GM12878 (cell line): ENCODE measurements at regions not wholly inside any gene's neighbourhood (a gene's known extent, or its start where the extent isn't known, plus 50 kb on each side); places are given as distances from the start of the nearest gene placed in this dataset. TPM values are rescaled to one million over a fixed set of nuclear protein-coding genes. Genes with fewer than 3 reads are reported as not detected.

Experiments used
- ATAC-seq: fragments of 200-7000 bp; cut with Tn5 transposase; 3 replicates; pipeline ENCODE4 v1.9.1; 2020; ENCODE audit warnings: mild to moderate bottlenecking, moderate library complexity
- BruUV-seq: library from RNA; stranded (reverse); fragments of 400-500 nt; replicated peaks from 2 replicates; lab custom pipeline; 2021; lab: Mats Ljungman, UMichigan
- CTCF ChIA-PET: fragments of 300-600 bp; sonication (Branson Sonifier 250); formaldehyde crosslinking; extraction: SDS; loops from one replicate; lab custom pipeline; 2021; ENCODE audit warnings: inconsistent platforms; lab: Yijun Ruan, JAX
- POLR2A ChIA-PET: fragments of 350-600 bp; formaldehyde crosslinking; extraction: SDS; loops from one replicate; lab custom pipeline; 2021; ENCODE audit warnings: inconsistent platforms; lab: Charles Lee
- RAD21 ChIA-PET: fragments of 300-600 bp; sonication (Branson Sonifier 250); formaldehyde crosslinking; loops from one replicate; lab custom pipeline; 2023; ENCODE audit warnings: antibody characterized with exemption; ENCODE audit not compliant: unreplicated experiment; lab: Charles Lee
- SMC1A ChIA-PET: fragments of 300-600 bp; sonication (Branson Sonifier 250); formaldehyde crosslinking; loops from one replicate; lab custom pipeline; 2023; ENCODE audit not compliant: unreplicated experiment, uncharacterized antibody; lab: Charles Lee
- DNase-seq: peaks from one replicate; pipeline ENCODE4 v3.0.0-alpha.2; 2011; ENCODE audit warnings: low read depth, low spot score
- FAIRE-seq: peaks from 3 replicates; lab custom pipeline; 2011; peaks lifted over from hg19 to GRCh38; lab: Jason Lieb, UNC
- H2AFZ ChIP-seq: 2 replicates; pipeline ENCODE4 v1.6.0; 2011; ENCODE audit warnings: low read depth, low read length, control low read depth; ENCODE audit not compliant: control insufficient read depth
- H3K27ac ChIP-seq: 2 replicates; pipeline ENCODE4 v1.5.1; 2011; ENCODE audit warnings: control low read depth; ENCODE audit not compliant: control insufficient read depth, insufficient read depth
- H3K27me3 ChIP-seq, 2 experiments: replicated peaks in 1 of 2; 2 replicates each; pipeline versions ENCODE4 v1.6.0 to v1.6.1; 2011; ENCODE audit warnings: low read length in 1 of 2; ENCODE audit not compliant: control insufficient read depth in 2 of 2, insufficient read depth in 2 of 2
- H3K36me3 ChIP-seq, 2 experiments: 2 replicates each; pipeline ENCODE4 v1.5.1; 2011; ENCODE audit warnings: low read length in 1 of 2; ENCODE audit not compliant: control insufficient read depth in 2 of 2, insufficient read depth in 2 of 2
- H3K4me1 ChIP-seq: 2 replicates; pipeline ENCODE4 v1.6.1; 2011; ENCODE audit warnings: mild to moderate bottlenecking, low read length, moderate library complexity, mixed read lengths; ENCODE audit not compliant: control insufficient read depth, insufficient read depth
- H3K4me2 ChIP-seq: 2 replicates; pipeline ENCODE4 v1.6.0; 2011; ENCODE audit warnings: control low read depth; ENCODE audit not compliant: control insufficient read depth, insufficient read depth
- H3K4me3 ChIP-seq: fragments of 200-600 bp; sonication (generic); 2 replicates; pipeline ENCODE4 v1.5.1; 2016
- H3K79me2 ChIP-seq: 2 replicates; pipeline ENCODE4 v1.6.0; 2011; ENCODE audit warnings: low read length; ENCODE audit not compliant: control insufficient read depth, insufficient read depth
- H3K9ac ChIP-seq: 2 replicates; pipeline ENCODE4 v1.8.0; 2011; ENCODE audit warnings: low read length, control low read depth, mixed read lengths; ENCODE audit not compliant: control insufficient read depth, insufficient read depth
- H3K9me3 ChIP-seq: replicated peaks from 3 replicates; pipeline ENCODE4 v1.5.1; 2011; ENCODE audit warnings: mild to moderate bottlenecking, low read length; ENCODE audit not compliant: control insufficient read depth, insufficient read depth
- H4K20me1 ChIP-seq: 2 replicates; pipeline ENCODE4 v1.6.0; 2011; ENCODE audit not compliant: control insufficient read depth, insufficient read depth
- ASH2L ChIP-seq: fragments of 300-600, 200-600 bp; sonication (generic); IDR thresholded peaks from 2 replicates; pipeline ENCODE4 v1.6.1; 2017; ENCODE audit warnings: low read depth, mild to moderate bottlenecking, borderline replicate concordance
- BRCA1 ChIP-seq: IDR thresholded peaks from 2 replicates; pipeline ENCODE4 v1.6.1; 2011; ENCODE audit warnings: low read depth, low read length, improper control_type of control experiment
- LARP7 ChIP-seq: fragments of 450-650 bp; IDR thresholded peaks from 2 replicates; pipeline ENCODE4 v1.6.1; 2017; ENCODE audit warnings: mild to moderate bottlenecking
- POLR2AphosphoS5 ChIP-seq: IDR thresholded peaks from 2 replicates; pipeline ENCODE4 v1.6.1; 2011; ENCODE audit warnings: mild to moderate bottlenecking, low read length, inconsistent platforms
- RBBP5 ChIP-seq: fragments of 200-600 bp; sonication (generic); conservative IDR thresholded peaks from 2 replicates; pipeline ENCODE4 v1.6.1; 2016
- WGBS: methylation state at CpG from one replicate; pipeline ENCODE4 v1.1.6; 2016; ENCODE audit warnings: low lambda C conversion rate; ENCODE audit not compliant: insufficient replicate concordance, insufficient coverage; ENCODE audit errors: missing lambda C conversion rate; 5-methylcytosine and 5-hydroxymethylcytosine counted together
- in situ Hi-C: fragments of 300-500 bp; cut with MboI; formaldehyde crosslinking; loops from 9 replicates; pipeline ENCODE4 v1.14.3; 2018; ENCODE audit warnings: mixed read lengths
- intact Hi-C: fragments of 100-400 bp; cut with micrococcal nuclease; formaldehyde crosslinking; loops from one replicate; pipeline ENCODE4 v1.14.2; 2022; ENCODE audit not compliant: unreplicated experiment
- small RNA-seq: library from RNA; depleted of rRNA; stranded (forward); fragments of <200 nt; gene quantifications from one replicate; pipeline ENCODE3, GENCODE V24; 2014

DNA sequence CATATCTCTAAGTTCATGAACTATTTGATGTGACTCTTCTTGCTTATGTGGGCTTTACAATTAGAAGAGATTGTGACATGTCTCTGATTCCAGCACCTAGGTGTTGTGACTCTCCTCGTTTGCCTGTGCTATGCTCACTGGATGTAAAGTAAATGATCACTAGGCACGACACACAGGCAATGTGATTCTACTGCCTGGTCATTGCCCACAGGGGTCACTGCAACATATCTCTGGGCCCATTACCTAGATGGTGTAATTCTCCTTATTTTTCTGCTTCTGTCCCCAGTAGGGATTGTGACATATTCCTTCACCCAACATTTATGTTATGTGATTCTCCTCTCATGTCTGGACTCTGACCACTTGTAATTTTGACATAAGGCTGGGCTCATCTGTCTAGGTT, 65.8 kb upstream of the ZNF91 start (continued):
- TF ChIP-seq ASH2L (no peak), BRCA1 (no peak), RBBP5 (no peak), LARP7 (no peak)

DNA sequence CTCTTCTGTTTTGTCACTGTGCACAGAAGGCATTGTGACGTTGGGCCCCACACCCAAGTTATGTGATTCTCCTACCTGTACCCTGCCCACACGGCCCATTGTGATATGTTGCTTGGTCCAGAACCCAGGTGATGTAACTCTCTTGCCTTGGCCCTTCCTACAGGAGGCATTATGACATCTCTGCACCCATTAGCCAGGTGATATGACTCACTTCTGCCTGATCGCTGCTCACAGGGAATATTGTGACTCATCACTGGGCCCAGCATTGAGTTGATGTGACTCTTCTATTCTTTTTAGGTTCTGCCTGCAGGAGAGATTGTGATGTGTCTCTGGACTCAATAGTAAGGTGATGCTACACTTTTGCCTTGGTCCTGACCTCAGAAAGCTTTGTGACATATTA, 65.4 kb upstream of the ZNF91 start:
- Histone ChIP-seq H3K79me2 (no peaks in the 10 kb centered on the region), H3K4me3 (no peak overlapping the region), H3K27me3 (no peaks in the 10 kb centered on the region), H3K36me3 (no peaks in the 10 kb centered on the region), H4K20me1 (no peaks in the 10 kb centered on the region), H3K27ac (no peak overlapping the region), H3K4me2 (no peak overlapping the region), H2AFZ (no peak overlapping the region), H3K4me1 (no peaks in the 10 kb centered on the region), H3K9me3 (no peaks in the 10 kb centered on the region; the same call in 2 of the 3 replicates), H3K9ac (no peak overlapping the region)
- no peak for DNase-seq
- ChIA-PET CTCF (no interaction called here), RAD21 (no interaction called here), SMC1A (no interaction called here), POLR2A (no interaction called here)
- no peak for ATAC-seq
- 30% methylated on average over 3 of the region's 3 CpGs for WGBS
- in situ Hi-C loops (no loop called here), intact Hi-C loops (no loop called here)
- TF ChIP-seq POLR2AphosphoS5, result no peak
- no TSS peak for BruUV-seq
- FAIRE-seq, result no peak

Small RNA genes lying in the stretch of these regions (small RNA-seq; reads per million reads assigned to genes)
- not detected for gene RPS27P29
